ENCODE measurements at regions not wholly inside any gene's neighbourhood (a gene's known extent, or its start where the extent isn't known, plus 50 kb on each side); places are given as distances from the start of the nearest gene placed in this dataset.

GRCh38 chr2:67706082-67706481 is 308.9 kb downstream of the ETAA1 start:
- DNase-seq (ENCODE audit: low read depth, low spot score): no peak

DNA sequence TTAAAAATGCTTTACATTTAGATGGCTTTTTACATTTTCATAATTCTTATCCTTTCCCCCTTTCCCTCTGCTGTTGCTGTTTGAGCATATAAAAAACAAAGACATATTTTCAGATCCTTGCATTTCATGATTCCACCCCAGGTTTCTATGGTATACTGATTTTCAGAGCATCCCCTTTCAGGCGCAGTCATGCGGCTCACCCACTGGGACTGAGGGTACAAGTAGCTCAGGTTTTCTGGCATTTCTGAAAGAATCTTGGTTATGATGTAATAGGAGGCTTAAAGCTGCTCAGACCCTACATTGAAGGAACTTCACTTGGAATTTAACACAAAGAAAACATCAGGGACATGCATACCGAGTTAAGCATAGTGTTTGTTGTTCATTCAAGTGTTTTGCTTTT is 310.8 kb downstream of the ETAA1 start:
- DNase-seq (ENCODE audit: low read depth, low spot score): no peak

DNA sequence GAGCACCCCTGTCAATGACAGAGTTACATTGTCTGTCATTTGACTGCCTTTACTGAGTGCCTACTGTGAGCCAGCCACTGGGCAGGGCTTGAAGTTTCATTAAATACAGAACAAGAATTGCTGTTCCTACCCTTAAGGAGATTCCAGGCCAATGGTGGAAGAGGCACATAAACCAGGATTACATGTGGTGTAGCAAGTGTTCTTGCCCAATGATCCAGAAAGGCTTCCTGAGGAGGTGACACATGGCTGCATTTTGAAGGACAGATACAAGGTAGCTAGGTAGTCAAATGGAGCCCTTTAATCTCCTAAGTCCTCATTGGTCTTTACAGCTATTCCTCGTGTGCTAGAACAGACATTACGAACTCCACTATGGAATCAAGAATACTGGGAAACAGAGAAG is 312.7 kb downstream of the ETAA1 start:
- DNase-seq (ENCODE audit: low read depth, low spot score): no peak

DNA sequence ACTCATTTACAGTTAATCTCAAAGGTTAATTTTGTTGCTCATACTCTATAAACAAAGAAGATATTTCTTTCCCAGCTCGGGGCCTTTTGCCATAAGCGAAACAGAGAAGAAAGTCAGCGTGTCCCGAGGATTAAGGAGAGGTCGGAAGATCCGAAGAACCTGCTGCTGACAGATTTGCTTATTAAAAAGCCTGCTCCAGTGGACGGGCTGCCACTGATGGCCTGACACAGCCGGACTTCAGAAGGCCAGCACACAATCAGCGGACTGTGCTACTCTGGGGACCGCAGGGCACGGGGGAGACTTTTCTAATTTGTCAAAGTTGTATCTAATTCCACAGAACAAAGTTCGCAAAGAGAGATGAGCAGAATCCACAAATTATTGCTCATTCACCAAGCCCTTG is 315.4 kb downstream of the ETAA1 start:
- no peak for DNase-seq (ENCODE audit: low read depth, low spot score)

GRCh38 chr2:67713376-67713775 is 316.2 kb downstream of the ETAA1 start:
- no peak for DNase-seq (ENCODE audit: low read depth, low spot score)

- DNase-seq (ENCODE audit: low read depth, low spot score): no peak
Measured at GRCh38 chr2:67716895-67717396, 319.8 kb downstream of the ETAA1 start.

- DNase-seq (ENCODE audit: low read depth, low spot score): no peak
Measured at GRCh38 chr2:67717692-67718091, 320.6 kb downstream of the ETAA1 start.

DNA sequence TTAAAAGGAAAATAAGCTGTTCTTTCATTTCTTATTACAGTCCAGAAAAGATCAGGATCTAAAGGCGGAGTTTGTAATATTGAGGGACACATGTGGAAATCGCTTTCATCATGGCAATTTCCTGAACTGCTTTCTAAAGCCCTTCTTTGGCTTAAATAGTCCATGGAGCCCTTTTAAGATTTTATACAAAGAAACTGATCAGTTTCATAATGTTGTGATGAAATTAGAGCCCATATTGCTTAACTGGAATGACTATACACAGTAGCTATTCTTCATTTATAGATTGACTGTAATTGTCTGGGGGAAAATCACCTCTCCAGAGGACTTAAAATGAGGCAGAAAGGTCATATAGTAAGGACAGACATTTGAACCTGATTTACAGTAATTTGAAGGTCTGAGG is 322.2 kb downstream of the ETAA1 start:
- no peak for DNase-seq (ENCODE audit: low read depth, low spot score)

DNA sequence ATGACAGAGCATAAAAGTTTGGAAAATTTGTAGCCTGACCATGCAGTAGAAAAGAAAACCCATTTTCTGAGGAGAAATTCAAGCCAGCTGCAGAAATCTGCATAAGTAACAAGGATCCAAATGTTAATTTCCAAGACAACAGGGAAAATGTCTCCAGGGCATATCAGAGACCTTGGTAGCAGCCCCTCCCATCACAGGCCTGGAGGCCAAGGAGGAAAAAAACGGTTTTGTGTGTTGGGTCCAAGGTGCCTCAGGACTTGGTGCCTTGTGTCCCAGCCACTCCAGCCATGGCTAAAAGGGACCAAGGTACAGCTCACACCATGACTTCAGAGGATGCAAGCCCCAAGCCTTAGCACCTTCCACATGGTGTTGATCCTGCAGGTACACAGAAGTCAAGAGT is 324.4 kb downstream of the ETAA1 start:
- DNase-seq (ENCODE audit: low read depth, low spot score): no peak

DNA sequence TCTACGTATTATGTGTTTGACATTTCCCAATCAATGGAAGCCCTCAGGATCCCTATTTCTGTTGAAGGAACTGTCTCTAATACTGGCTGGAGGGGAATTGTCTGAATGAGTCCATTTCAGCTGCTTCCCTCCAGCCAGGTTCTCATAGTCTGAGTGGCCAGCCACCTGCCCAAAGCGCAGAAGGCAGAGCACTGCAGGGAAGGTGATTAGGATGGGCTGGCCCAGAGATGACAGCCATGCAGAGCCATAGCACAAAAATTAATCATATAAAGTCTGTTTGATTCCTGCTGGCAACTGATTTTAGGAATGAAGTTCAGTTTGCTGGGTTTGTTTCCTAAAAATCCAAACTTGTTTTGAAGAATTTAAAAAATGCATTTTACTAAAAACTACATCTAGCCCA is 327.1 kb downstream of the ETAA1 start:
- no peak for DNase-seq (ENCODE audit: low read depth, low spot score)

GRCh38 chr2:67725731-67726130 is 328.6 kb downstream of the ETAA1 start:
- no peak for DNase-seq (ENCODE audit: low read depth, low spot score)

GRCh38 chr2:67726416-67726815 is 329.3 kb downstream of the ETAA1 start:
- no peak for DNase-seq (ENCODE audit: low read depth, low spot score)

- DNase-seq (ENCODE audit: low read depth, low spot score): no peak
Measured at GRCh38 chr2:67727131-67727530, 330.0 kb downstream of the ETAA1 start.

GRCh38 chr2:67727623-67728022 is 330.5 kb downstream of the ETAA1 start:
- DNase-seq (ENCODE audit: low read depth, low spot score): no peak

DNA sequence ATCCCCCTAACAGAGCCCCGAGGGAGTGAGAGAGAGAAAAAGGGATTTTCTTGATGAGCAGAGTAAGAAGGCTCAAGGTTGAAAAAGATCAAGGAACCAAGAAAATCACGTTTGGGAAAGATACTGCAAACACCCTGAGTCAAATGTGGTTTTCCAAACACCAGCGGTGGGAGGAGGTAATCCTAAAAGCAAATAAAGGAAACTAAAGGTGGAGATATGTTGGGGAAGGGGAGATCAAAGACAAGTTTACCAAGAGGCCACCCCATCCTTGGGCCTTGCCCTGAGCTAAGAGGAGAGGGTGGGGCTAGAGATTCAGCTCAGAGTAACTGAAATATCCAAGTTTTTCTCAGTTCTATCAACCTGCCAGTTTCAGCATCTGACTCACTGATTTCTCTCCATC is 332.3 kb downstream of the ETAA1 start:
- no peak for DNase-seq (ENCODE audit: low read depth, low spot score)

DNA sequence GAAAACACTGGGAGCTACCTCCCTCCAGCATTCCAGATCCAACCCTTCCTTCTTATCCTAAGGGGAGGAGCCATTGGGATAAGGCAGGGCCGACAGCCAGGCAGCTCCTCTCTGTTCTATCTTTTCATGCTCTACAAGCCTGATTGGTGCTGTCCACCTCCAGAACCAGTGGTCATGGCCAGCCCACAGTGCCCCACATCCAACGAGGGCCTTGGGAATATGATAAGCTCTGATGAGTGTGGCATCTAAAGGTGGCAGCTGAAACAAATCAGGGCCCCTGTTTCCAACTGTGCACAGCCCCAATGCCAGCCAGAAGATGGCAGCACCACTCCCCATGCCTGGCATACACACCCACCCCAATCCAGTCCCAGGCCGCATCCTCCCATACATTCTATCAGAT is 329.3 kb downstream of the C1D start:
- DNase-seq (ENCODE audit: low read depth, low spot score): peak; percentile 4

GRCh38 chr2:67752199-67752598 is 310.6 kb downstream of the C1D start:
- DNase-seq (ENCODE audit: low read depth, low spot score): no peak

DNA sequence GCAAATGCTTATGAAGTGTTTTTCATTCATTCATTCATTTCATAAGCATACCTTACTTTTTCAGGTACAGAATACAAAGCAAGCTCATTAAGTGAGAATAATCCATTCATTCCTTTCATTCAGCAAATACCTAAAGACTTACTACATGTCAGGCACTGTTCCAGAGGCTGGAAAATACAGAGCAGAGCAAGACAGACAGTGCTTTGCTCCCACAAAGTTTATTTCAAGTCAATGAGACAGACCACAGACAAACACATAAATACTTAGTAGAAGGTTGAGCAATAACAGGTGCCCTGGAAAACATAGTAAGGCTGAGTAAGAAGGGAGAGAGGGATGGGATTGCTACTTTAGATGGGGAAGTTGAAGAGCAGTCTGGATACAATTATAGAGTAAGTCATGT is 309.8 kb downstream of the C1D start:
- DNase-seq (ENCODE audit: low read depth, low spot score): no peak

DNA sequence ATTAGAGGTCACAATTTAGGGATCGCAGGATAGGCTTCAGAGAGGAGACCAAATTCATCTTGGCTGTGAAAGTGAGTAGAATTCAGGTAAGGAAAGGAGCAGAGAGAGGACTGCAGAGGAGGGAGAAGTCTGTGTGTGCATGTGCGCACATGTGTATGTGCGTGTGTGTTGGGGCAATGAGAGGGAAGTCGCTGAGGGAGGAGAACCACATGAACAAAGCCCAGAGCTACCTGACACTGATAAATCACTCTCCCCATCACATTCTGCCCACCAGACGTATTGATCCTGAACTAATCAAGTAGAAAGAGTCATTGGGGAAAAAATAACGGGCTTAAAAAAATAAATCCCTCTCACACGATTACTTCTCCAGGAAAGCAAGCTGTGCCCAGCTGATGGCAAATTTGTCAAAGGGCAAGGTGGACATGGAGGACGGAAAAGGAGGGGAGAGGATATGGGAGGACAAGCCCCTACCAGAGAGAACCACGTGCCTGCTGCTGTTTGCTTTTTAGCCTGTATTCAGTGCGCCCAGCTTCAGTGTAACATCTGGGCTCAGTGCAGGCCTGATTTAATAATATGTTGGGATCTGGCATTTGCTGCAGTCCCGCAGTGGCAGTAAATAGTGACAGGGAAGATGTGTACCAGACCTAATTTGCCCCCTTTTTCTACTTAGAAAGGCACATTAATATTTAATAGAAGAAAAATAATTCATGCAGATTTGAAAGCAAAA is 307.5 kb downstream of the C1D start:
- DNase-seq (ENCODE audit: low read depth, low spot score): no peak

GRCh38 chr2:67760995-67761394 is 301.8 kb downstream of the C1D start:
- DNase-seq (ENCODE audit: low read depth, low spot score): no peak

GRCh38 chr2:67771380-67771779 is 291.4 kb downstream of the C1D start:
- no peak for DNase-seq (ENCODE audit: low read depth, low spot score)

DNA sequence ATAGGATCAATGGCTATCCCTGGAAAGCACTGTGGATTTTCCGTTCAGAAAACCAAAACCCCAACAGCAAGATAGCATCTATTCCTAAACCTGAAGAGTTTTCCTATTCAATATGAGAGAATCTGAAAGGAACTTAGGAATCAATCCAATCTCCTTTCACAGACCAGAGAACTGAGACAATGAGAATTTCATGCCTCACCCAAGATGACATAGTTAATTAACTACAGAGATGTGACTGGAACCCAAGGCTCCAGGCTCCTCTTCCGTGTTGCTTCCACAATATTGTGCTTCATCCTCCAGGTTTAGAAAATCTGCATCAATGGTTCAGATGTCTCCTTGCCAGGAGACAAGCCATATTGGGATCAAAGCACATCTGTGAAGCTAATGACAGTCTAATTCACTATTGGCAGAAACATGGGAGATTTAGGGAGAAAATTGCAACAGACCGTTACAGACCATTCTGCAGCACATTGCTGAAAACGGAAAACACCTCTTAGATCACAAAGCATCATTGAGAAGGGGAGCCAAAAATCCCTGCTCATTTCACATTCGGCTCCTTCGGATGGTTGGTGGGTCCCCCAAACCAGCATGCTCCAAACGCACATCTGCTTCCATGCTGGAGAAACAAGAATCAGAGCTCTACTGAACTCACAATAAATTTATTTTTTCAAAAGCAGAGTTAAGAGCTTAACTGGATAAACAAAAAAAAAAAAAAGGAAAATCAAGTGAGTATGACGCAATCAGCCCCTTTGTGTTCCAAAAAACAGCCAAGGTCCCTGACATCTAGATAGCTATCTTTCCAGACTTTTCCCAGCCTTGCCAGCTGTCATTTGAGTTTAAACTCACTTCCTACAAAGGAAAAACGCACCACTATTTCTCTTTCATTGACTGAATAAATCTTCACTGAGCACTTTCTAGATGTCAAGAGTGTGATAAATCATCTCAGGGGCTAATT is 290.3 kb downstream of the C1D start:
- no peak for DNase-seq (ENCODE audit: low read depth, low spot score)

DNA sequence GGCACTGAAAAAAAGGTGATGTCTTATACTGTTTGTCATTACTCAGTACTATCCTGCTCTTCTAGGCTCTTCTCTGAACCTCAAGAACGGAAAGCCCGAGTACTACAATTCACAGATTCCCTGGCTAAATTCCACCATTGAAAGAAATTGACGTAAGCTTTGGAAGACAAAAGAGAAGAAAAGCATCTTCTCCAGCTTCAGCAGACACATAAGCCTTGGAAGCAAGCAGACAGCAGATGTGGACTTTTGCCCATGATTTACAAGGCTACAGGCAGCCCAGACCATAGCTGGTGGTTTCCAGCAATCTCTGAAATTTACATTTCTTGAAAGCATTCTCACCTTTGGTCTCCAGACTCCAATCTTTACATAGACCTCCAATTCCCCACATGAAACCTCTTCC is 289.0 kb downstream of the C1D start:
- no peak for DNase-seq (ENCODE audit: low read depth, low spot score)

Data from brain pericyte (primary cell).